GM19463 (cell line): ENCODE measurements at regions not wholly inside any gene's neighbourhood (a gene's known extent, or its start where the extent isn't known, plus 50 kb on each side); places are given as distances from the start of the nearest gene placed in this dataset.
A peak's percentile ranks its signal among the peaks of the same experiment; 100 is the strongest.
"Not testable (repeated sequence)": the region's sequence is repeated elsewhere in the genome, so short reads cannot be mapped to it uniquely, and the experiment has no call there.

Experiments used
- ATAC-seq: cut with Tn5 transposase; IDR thresholded peaks from one replicate; pipeline ENCODE4 v1.9.1; 2021; ENCODE audit warnings: mild to moderate bottlenecking, moderate library complexity; ENCODE audit not compliant: unreplicated experiment

DNA sequence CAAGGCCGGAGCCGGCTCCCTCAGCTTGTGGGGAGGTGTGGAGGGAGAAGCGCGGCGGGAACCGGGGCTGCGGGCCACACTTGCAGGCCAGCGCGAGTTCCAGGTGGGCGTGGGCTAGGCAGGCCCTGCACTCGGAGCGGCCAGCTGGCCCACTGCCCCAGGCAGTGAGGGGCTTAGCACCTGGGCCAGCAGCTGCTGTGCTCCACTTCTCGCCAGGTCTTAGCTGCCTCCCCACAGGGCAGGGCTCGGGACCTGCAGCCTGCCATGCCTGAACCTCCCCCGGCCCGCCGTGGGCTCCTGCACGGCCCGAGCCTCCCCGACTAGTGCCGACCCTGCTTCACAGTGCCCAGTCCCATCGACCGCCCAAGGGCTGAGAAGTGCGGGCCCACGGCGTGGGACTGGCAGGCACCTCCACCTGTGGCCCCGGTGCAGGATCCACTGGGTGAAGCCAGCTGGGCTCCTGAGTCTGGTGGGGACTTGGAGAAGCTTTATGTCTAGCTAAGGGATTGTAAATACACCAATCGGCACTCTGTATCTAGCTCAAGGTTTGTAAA is 131.8 kb downstream of the KDR start:
- not testable (repeated sequence) for ATAC-seq

- ATAC-seq: no peak
Measured at GRCh38 chr4:54992266-54992665, 133.1 kb downstream of the KDR start.

DNA sequence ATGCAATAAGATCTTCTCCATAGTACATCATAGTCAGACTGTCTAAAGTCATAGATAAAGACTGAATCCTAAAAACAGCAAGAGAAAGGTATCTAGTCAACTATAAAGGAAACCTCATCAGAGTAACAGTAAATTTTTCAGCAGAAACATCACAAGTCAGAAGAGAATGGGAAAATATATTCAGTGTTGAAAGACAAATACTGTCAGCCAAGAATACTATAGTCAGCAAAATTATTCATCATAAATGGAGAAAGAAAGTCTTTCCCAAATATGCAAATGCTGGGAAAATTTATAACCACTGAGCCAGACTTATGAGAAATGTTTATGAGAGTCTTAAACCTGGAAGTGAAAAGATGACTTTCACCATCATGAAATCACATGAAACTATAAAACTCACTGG is 136.7 kb downstream of the KDR start:
- no peak for ATAC-seq

DNA sequence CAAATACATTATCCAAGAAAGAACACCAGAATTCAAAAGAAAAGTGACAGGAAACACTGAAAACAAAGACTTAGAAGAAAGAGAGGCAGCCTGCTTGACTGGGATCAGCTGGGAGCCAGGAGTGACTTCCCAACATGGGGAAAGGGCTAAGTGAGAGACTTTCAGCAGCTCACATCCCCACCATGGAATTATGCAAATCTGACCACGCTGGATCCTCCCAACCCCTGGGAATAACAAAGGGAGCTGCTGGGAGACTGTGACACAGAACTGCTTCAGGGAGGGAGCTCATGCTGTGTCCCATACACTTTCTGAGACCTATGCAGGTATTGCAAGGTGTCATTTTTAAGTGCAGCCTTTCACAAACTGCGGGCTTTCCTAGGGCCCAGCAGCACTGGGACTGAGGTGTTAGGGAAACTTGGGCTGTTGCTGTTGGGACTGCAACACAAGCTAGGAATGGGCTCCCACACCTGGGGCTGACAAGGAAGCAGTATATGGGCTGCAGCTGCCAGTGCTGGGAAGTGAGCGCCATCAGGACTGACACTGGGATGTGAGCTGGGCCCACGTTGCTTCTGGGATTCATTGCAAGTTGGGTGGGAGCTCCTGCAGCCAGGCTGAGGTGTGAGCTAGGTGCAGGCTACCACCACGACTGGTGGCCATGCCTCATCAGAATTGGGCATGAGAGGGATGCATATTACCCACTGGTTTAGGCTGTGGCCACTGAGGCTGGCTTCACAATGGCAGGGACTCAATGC is 139.1 kb downstream of the KDR start:
- ATAC-seq: no peak

DNA sequence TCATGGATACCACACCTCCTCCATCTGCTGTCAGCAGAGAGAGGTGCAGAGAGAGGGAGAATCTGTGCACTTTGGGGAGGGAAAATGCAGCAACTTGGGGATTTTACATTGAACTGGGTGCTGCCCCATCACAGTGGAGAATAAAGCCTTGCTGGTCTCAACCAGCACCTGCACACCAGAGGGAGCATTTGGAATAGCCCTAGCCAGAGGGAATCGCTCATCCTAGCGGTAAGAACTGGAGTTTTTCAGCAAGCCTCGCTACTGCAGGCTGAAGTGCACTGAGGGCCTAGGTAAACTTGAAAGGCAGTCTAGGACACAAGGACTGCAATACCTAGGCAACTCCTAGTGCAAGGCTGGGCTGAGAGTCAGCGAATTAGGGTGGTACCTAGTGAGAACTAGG is 148.7 kb downstream of the KDR start:
- ATAC-seq: no peak

DNA sequence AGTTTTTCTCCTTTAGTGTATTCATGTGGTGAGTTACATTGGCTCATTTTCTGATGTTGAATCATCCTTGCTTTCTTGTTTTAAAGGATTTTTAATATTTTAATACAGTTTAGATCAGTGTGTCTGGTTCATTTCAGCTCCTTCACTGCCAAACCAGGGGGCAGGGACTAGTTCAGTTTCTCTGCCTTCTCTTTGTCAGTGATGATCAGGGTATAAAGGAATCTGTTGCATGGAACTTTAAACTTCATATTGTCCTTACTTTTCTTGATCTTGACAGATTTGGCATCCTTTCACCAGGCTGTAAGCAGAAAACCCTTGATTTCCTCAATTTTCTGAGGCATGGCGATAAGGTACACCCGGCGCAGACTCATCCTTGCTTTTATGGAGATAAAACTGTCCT is 149.4 kb downstream of the KDR start:
- ATAC-seq: no peak

DNA sequence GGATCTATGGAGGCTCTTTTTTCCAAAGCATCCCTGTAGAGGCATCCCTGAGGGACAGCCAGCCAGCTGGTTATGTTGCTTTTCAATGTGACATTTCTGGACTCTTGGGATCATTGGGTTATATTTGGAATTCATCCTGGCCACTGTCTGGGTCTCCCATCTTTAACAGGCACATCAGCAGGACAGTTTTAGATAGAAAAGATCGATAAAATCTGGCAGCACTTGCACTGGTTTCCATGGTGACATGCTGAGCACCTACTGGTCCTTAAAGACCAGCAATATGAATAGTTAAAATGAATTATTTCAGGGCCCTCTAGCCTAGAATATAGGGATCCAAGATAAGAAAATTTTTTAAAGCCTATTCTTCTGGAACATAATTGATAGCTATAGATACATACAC is 151.6 kb downstream of the KDR start:
- no peak for ATAC-seq

DNA sequence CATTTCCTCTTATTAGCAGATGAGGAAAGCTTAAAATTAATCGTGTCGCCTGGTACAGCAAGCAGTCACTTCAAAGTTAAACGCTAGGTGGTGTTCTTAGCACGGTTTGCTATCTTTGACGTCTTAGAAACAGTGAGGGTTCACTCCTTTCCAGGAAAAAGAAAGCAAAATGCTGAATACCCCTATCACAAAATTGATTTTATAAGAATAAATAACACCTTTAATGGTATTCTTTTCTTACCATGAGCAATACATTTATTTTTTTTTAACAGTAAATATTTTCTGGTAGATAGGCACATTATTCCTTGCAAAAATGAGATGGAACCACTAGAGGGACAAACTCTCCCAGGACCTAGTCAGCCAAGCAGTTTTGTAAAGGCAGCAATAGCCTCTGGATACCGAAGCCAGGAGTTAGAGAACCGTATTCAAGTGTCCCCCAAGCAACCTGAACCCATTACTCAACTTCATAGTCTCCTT is 153.9 kb downstream of the KDR start:
- peak; percentile 70 for ATAC-seq

DNA sequence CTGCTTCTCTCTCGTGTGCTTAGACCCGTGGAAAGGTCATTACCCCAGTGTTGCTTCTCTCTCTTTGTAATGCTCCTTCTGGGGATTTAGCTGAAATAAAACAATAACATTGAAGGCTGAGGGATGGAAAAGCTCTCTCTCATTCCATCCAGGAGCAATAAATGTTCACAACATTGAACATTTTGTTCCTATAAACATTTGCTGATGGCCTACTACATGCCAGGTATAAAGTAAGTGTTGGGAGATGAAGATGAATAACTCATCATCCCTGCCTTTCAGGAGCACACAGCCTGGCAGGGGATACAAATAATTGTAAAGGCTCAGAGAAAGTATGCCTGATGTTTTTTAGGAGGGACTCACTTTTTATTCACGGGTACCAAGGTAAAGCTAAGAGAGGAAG is 158.1 kb downstream of the KDR start:
- ATAC-seq: no peak

GRCh38 chr4:54961357-54961975 is 163.9 kb downstream of the KDR start:
- peak; percentile 56 for ATAC-seq

GRCh38 chr4:54959651-54960116 is 165.7 kb downstream of the KDR start:
- ATAC-seq: no peak

GRCh38 chr4:54959131-54959530 is 166.3 kb downstream of the KDR start:
- no peak for ATAC-seq

DNA sequence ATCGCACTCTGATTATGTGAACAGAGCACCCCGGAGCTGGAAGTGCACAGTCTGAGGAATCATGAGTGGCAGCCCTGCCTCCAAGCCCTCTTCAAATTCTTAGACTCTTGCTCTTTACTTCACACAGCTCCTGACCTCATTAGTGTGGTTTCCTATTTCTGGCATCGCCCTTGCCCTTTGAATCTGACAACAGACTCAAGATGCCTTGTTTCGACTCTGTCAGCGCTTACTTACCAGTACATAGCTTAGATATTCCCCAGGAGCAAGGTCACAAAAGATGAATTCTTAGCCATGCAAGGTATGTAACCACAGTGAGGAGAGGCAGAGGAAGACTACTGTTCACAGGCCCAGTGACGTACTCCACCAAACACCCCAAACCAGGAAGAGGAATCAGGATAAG is 167.2 kb downstream of the KDR start:
- ATAC-seq: no peak

DNA sequence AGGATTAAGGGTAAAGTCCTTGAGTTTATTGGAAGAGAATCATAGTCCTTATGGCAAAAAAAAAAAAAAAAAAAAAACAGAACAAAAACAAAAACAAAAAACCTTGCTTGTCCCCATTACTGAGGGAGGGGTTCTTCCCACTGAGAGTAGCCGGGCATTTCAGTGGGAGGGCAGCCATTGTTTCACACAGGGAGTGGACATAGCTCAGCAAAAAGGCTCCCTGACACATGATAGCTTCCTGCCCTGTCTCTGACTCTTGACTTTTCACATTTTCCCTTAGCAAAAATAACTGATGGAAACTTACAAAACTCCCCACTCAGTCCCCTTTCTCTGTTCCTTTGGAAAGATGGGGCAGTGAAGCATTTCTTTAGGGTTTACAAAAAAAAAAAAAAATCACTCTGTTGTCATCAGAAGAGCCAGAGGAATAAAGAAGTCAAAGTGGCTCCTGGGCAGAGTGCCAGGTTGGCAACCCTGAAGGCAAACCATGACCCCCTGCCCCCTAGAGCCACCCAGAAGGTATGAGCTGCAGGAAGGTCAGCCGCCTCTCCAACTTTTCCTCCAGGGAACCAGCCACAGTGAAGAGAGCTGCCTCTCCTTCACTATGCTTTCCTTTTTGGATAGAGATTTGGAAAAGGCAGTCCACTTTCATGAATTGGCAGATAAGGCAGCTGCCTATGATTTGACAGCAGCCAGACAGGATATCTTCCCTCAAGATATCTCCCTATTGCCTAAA is 170.6 kb downstream of the KDR start:
- ATAC-seq: no peak

DNA sequence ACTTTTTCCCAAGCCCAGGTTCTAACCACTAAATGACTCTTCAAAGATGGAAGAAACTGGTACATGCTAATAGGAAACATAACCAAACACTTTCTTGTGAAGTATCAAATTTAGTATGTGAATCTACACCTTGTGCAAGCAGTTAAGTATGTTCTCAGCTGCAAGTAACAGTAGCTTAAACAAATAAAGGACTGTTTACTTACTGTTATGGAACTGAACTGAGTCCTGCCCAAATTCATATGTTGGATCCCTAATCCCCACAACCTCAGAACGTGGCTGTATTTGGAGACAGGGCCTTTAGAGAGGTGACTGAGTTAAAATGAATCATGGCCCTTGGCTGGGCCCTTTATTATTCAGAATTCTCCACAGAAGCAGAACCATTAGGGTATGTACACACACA is 178.7 kb downstream of the KDR start:
- ATAC-seq: no peak

- no peak for ATAC-seq
Measured at GRCh38 chr4:54945838-54946237, 179.6 kb downstream of the KDR start.

GRCh38 chr4:54942721-54943120 is 182.7 kb downstream of the KDR start:
- no peak for ATAC-seq

DNA sequence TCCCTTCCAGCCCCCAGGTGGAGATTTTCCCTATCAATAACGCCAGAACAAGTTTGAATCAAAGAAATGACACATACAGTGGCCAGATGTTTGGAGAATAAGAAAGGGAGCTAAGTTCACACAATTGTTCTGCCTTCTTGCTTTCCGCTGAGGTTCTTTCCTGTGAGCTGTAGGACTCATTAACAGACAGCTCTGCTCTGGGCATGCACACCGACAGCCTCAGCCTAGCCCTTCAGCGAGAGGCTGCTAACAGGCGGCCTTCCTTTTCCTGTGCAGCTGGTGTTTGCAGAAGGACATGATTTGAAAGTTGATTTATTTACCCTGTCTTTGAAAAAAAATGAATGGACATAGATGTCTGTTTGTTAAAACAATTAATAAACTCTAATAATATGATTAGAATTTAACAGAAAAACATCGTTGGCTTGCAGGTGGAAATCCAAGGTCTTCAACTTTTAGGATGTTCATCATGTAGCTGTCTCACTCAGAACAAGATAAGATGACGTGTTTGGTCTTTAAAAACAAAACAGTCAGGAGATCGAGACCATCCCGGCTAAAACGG is 183.3 kb downstream of the KDR start:
- ATAC-seq: peak; percentile 73

DNA sequence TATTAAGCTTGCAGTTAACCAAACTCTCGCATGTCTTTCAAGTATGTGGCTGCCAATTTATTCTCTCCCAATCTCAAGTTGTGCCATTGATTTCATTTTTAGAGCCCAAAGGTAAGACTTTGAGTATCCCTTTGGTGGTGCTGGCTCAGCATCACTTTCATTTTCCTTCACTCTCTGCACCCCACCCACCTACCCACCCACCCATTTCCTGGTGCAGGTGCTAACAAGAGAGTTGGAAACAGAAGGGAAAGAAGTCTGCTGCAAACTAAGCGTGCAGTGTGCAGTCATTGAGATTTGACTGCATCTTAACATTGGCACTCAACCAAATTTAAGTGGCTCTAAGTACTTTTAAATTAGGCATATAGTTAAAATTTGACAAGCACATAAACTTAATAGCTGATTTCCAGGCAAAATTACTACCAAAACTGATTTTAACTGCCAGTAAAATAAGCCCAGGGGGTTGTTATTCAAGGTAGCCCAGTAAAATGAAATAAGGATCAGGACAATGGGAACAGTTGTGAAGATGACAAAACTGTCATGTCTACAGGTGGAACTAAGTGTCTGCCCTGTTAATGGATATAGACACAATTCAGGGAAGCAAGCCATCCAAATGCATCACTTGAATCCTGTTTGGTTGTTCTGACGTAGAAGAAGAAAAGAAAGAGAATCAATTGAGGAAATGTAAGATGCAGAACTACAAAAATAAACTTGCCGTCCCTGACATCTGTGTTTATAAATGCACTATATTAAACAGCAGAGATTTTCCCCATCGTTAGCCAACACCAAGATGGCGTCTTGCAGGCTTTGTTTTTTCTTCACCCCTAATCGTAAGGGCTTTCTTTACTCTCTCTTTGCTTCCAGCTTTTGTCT is 184.2 kb downstream of the KDR start:
- no peak for ATAC-seq

- no peak for ATAC-seq
Measured at GRCh38 chr4:54937501-54937900, 187.9 kb downstream of the KDR start.
